IPS DF 6.9 (cell line): ENCODE measurements at regions not wholly inside any gene's neighbourhood (a gene's known extent, or its start where the extent isn't known, plus 50 kb on each side); places are given as distances from the start of the nearest gene placed in this dataset.
"Not testable (repeated sequence)": the region's sequence is repeated elsewhere in the genome, so short reads cannot be mapped to it uniquely, and the experiment has no call there.

Experiments used
- DNase-seq: peaks from one replicate; pipeline ENCODE4 v3.0.0-alpha.2; 2013; ENCODE audit warnings: low read depth, low spot score
- H3K27ac ChIP-seq: one replicate; pipeline ENCODE4 v1.5.1; 2013; ENCODE audit warnings: low read length, control low read depth
- H3K27me3 ChIP-seq: 2 replicates; pipeline ENCODE4 v1.6.1; 2013; ENCODE audit warnings: mild to moderate bottlenecking, low read length; ENCODE audit not compliant: control insufficient read depth, insufficient read depth
- H3K36me3 ChIP-seq: 2 replicates; pipeline ENCODE4 v1.6.1; 2013; ENCODE audit warnings: low read length; ENCODE audit not compliant: control insufficient read depth, insufficient read depth
- H3K4me1 ChIP-seq: 2 replicates; pipeline ENCODE4 v1.6.1; 2013; ENCODE audit warnings: low read length; ENCODE audit not compliant: control insufficient read depth, insufficient read depth
- H3K4me3 ChIP-seq: 2 replicates; pipeline ENCODE4 v1.5.1; 2013; ENCODE audit warnings: mild to moderate bottlenecking, low read length
- H3K9me3 ChIP-seq: 2 replicates; pipeline ENCODE4 v1.6.1; 2013; ENCODE audit warnings: low read length, inconsistent platforms; ENCODE audit not compliant: control insufficient read depth, insufficient read depth
- WGBS: extraction: QIAGEN DNeasy Blood & Tissue Kit; methylation state at CpG from one replicate; pipeline ENCODE4 v1.1.7; 2013; ENCODE audit warnings: mixed read lengths, missing lambda C conversion rate; ENCODE audit not compliant: insufficient read length, insufficient coverage; 5-methylcytosine and 5-hydroxymethylcytosine counted together

- no peaks in the 10 kb centered on the region for H3K4me1 ChIP-seq
- no peak for DNase-seq
- no peak overlapping the region for H3K4me3 ChIP-seq
- no CpG with 5 or more reads among the region's 1 CpG for WGBS
- H3K36me3 ChIP-seq, result no peaks in the 10 kb centered on the region
- no peak overlapping the region for H3K27ac ChIP-seq
- H3K9me3 ChIP-seq, result no peaks in the 10 kb centered on the region; the same call in 1 of the 2 replicates
- no peaks in the 10 kb centered on the region for H3K27me3 ChIP-seq
These were observed 442.5 kb upstream of the COX7C start for GRCh38 chr5:86175224-86175623.

GRCh38 chr5:86199287-86199686 is 418.5 kb upstream of the COX7C start:
- no peak overlapping the region for H3K4me3 ChIP-seq
- no peak overlapping the region for H3K27ac ChIP-seq
- H3K4me1 ChIP-seq, result no peaks in the 10 kb centered on the region
- no peaks in the 10 kb centered on the region for H3K9me3 ChIP-seq
- no peak for DNase-seq
- H3K36me3 ChIP-seq, result no peaks in the 10 kb centered on the region
- no peaks in the 10 kb centered on the region for H3K27me3 ChIP-seq

- Histone ChIP-seq H3K9me3 (no peaks in the 10 kb centered on the region), H3K4me3 (no peak overlapping the region), H3K4me1 (no peaks in the 10 kb centered on the region), H3K27ac (no peak overlapping the region), H3K36me3 (no peaks in the 10 kb centered on the region), H3K27me3 (no peaks in the 10 kb centered on the region)
- DNase-seq, result no peak
These were observed 389.6 kb upstream of the COX7C start for GRCh38 chr5:86228147-86228546.

GRCh38 chr5:86232246-86232645 is 385.5 kb upstream of the COX7C start:
- no peak overlapping the region for H3K4me3 ChIP-seq
- no peaks in the 10 kb centered on the region for H3K9me3 ChIP-seq
- no peaks in the 10 kb centered on the region for H3K36me3 ChIP-seq
- H3K27ac ChIP-seq, result no peak overlapping the region
- no CpG with 5 or more reads among the region's 11 CpGs for WGBS
- no peaks in the 10 kb centered on the region for H3K4me1 ChIP-seq
- no peaks in the 10 kb centered on the region for H3K27me3 ChIP-seq
- no peak for DNase-seq

GRCh38 chr5:86244153-86244552 is 373.6 kb upstream of the COX7C start:
- Histone ChIP-seq H3K4me1 (no peaks in the 10 kb centered on the region), H3K27me3 (no peaks in the 10 kb centered on the region), H3K9me3 (no peaks in the 10 kb centered on the region), H3K27ac (no peak overlapping the region), H3K4me3 (no peak overlapping the region), H3K36me3 (no peaks in the 10 kb centered on the region)
- no CpG with 5 or more reads among the region's 1 CpG for WGBS
- no peak for DNase-seq

- Histone ChIP-seq H3K27me3 (no peaks in the 10 kb centered on the region), H3K9me3 (no peaks in the 10 kb centered on the region), H3K27ac (no peak overlapping the region), H3K4me1 (no peaks in the 10 kb centered on the region), H3K36me3 (no peaks in the 10 kb centered on the region), H3K4me3 (no peak overlapping the region)
- DNase-seq, result no peak
These were observed 359.9 kb upstream of the COX7C start for GRCh38 chr5:86257871-86258270.

GRCh38 chr5:86284400-86285190 is 333.1 kb upstream of the COX7C start:
- H3K4me1 ChIP-seq, H3K4me3 ChIP-seq, H3K36me3 ChIP-seq, DNase-seq, H3K27ac ChIP-seq, H3K27me3 ChIP-seq, H3K9me3 ChIP-seq: not testable (repeated sequence)
- no CpG with 5 or more reads among the region's 3 CpGs for WGBS

- not testable (repeated sequence) for H3K27ac ChIP-seq, H3K4me3 ChIP-seq, H3K4me1 ChIP-seq, H3K36me3 ChIP-seq, DNase-seq, H3K9me3 ChIP-seq, H3K27me3 ChIP-seq
- WGBS, result no CpG with 5 or more reads among the region's 2 CpGs
These were observed 330.3 kb upstream of the COX7C start for GRCh38 chr5:86287437-86287836.

GRCh38 chr5:86289786-86290185 is 328.0 kb upstream of the COX7C start:
- H3K27ac ChIP-seq, H3K4me1 ChIP-seq, H3K4me3 ChIP-seq, H3K36me3 ChIP-seq, H3K9me3 ChIP-seq, DNase-seq, H3K27me3 ChIP-seq: not testable (repeated sequence)
- no CpG with 5 or more reads among the region's 9 CpGs for WGBS

GRCh38 chr5:86292811-86293210 is 324.9 kb upstream of the COX7C start:
- H3K36me3 ChIP-seq, result not testable (repeated sequence)
- no CpG with 5 or more reads among the region's 6 CpGs for WGBS

GRCh38 chr5:86302643-86303042 is 315.1 kb upstream of the COX7C start:
- H3K27me3 ChIP-seq, H3K27ac ChIP-seq, H3K9me3 ChIP-seq, DNase-seq, H3K4me1 ChIP-seq, H3K4me3 ChIP-seq, H3K36me3 ChIP-seq: not testable (repeated sequence)
- WGBS, result no CpG with 5 or more reads among the region's 1 CpG

More at GRCh38 chr5:86292811-86293210, 324.9 kb upstream of the COX7C start:
- not testable (repeated sequence) for H3K4me3 ChIP-seq, DNase-seq, H3K9me3 ChIP-seq, H3K27me3 ChIP-seq, H3K27ac ChIP-seq, H3K4me1 ChIP-seq
